OCI-LY3 (cell line): ENCODE measurements at regions not wholly inside any gene's neighbourhood (a gene's known extent, or its start where the extent isn't known, plus 50 kb on each side); places are given as distances from the start of the nearest gene placed in this dataset.

Experiments used
- H2AFZ ChIP-seq: fragments of 200-600, 300-600 bp; shearing (Covaris generic); 2 replicates; pipeline ENCODE4 v1.6.0; 2014; ENCODE audit warnings: antibody characterized with exemption, low read depth, low read length
- H3K27ac ChIP-seq: fragments of 200-600, 300-600 bp; sonication (generic); 2 replicates; pipeline ENCODE4 v1.5.1; 2014; ENCODE audit warnings: mild to moderate bottlenecking, low read length, moderate library complexity, mixed read lengths
- H3K27me3 ChIP-seq: fragments of 200-600, 300-600 bp; sonication (generic); 2 replicates; pipeline ENCODE4 v1.6.1; 2014; ENCODE audit warnings: low read depth, low read length, mixed read lengths
- H3K36me3 ChIP-seq: fragments of 200-600, 300-600 bp; sonication (generic); replicated peaks from 2 replicates; pipeline ENCODE3; 2014; ENCODE audit warnings: low read depth, low read length, mixed read lengths
- H3K4me1 ChIP-seq: fragments of 300-600, 200-600 bp; sonication (generic); 2 replicates; pipeline ENCODE4 v1.6.1; 2014; ENCODE audit warnings: low read length, mixed read lengths
- H3K4me2 ChIP-seq: fragments of 200-600, 300-600 bp; sonication (generic); 2 replicates; pipeline ENCODE4 v1.6.1; 2014; ENCODE audit warnings: low read length, mixed read lengths
- H3K4me3 ChIP-seq: fragments of 300-600, 200-600 bp; sonication (generic); 2 replicates; pipeline ENCODE4 v1.5.1; 2014; ENCODE audit warnings: antibody characterized with exemption, mild to moderate bottlenecking, low read length, moderate library complexity
- H3K79me2 ChIP-seq: fragments of 300-600, 200-600 bp; shearing (Covaris generic); 2 replicates; pipeline ENCODE4 v1.6.1; 2014; ENCODE audit warnings: mild to moderate bottlenecking, low read length, mixed read lengths
- H3K9ac ChIP-seq: fragments of 300-600, 200-600 bp; shearing (Covaris generic); 2 replicates; pipeline ENCODE4 v1.6.0; 2014; ENCODE audit warnings: mild to moderate bottlenecking, low read length, moderate library complexity
- H3K9me3 ChIP-seq: fragments of 200-600, 300-600 bp; shearing (Covaris generic); 2 replicates; pipeline ENCODE4 v1.6.1; 2014; ENCODE audit warnings: low read length, mixed read lengths; ENCODE audit not compliant: insufficient read depth
- H4K20me1 ChIP-seq: fragments of 200-600, 300-600 bp; sonication (generic); 2 replicates; pipeline ENCODE4 v1.6.1; 2016; ENCODE audit warnings: low read length, mixed read lengths; ENCODE audit not compliant: insufficient read depth
- EZH2phosphoT487 ChIP-seq: fragments of 200-600 bp; shearing (Covaris generic); IDR thresholded peaks from 2 replicates; pipeline ENCODE4 v1.6.1; 2018; ENCODE audit warnings: antibody characterized with exemption, mixed run types, low read depth
- TF ChIP-seq, protein P1 (sequence below): fragments of 200-600, 300-600 bp; sonication (generic); IDR thresholded peaks from 2 replicates; pipeline ENCODE4 v1.5.1; 2014; ENCODE audit warnings: antibody characterized with exemption, low read length, low read depth

DNA sequence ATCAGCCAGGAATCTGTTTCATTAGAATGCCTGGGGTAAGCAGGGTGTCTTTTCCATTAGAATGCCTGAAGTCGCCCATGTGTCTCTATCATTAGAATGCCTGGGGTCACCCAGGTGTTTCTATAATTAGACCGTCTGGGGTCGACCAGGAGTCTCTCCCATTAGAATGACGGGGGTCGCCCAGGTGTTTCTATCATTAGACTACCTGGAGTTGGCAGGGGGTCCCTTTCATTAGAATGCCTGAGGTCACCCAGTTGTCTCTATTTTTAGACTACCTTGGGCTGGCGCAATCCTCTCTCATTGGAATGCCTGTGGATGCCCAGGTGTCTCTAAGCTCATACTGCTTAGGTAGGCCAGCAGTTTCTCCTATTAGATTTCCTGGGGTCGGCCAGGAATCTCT is 1447.6 kb downstream of the UQCRFS1 start:
- no peak for TF ChIP-seq EZH2phosphoT487
- TF ChIP-seq, protein P1, sequence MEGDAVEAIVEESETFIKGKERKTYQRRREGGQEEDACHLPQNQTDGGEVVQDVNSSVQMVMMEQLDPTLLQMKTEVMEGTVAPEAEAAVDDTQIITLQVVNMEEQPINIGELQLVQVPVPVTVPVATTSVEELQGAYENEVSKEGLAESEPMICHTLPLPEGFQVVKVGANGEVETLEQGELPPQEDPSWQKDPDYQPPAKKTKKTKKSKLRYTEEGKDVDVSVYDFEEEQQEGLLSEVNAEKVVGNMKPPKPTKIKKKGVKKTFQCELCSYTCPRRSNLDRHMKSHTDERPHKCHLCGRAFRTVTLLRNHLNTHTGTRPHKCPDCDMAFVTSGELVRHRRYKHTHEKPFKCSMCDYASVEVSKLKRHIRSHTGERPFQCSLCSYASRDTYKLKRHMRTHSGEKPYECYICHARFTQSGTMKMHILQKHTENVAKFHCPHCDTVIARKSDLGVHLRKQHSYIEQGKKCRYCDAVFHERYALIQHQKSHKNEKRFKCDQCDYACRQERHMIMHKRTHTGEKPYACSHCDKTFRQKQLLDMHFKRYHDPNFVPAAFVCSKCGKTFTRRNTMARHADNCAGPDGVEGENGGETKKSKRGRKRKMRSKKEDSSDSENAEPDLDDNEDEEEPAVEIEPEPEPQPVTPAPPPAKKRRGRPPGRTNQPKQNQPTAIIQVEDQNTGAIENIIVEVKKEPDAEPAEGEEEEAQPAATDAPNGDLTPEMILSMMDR = no peak

DNA sequence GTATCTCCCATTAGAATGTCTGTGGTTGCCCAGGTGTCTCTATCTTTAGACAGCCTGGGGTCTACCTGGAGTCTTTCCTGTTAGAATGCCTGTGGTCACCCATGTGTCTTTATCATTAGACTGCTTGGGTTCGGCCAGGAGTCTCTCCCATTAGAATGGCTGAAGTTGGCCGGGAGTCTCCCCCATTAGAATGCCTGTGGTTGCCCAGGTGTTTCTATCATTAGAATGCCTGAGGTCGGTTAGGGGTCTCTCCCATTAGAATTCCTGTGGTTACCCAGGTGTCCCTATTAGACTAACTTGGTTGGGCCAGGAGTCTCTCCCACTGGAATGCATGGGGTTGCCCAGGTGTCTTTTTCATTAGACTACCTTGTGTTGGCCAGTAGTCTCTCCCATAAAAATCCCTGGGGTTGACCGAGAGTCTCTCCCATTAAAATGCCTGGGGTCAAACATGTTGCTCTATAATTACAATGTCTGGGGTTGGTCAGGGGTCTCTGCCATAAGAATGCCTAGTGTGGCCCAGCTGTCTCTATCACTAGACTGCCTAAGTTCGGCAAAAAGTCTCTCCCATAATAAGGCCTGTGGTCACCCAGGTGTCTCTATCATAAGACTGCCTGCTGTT is 1448.7 kb downstream of the UQCRFS1 start:
- Histone ChIP-seq H3K9ac (no peak overlapping the region), H3K9me3 (no peaks in the 10 kb centered on the region), H2AFZ (no peak overlapping the region), H3K79me2 (no peaks in the 10 kb centered on the region), H3K4me3 (no peak overlapping the region), H4K20me1 (no peaks in the 10 kb centered on the region), H3K36me3 (no peaks in the 10 kb centered on the region), H3K4me1 (no peaks in the 10 kb centered on the region), H3K27me3 (no peaks in the 10 kb centered on the region), H3K4me2 (no peak overlapping the region), H3K27ac (no peak overlapping the region)
- TF ChIP-seq EZH2phosphoT487 = no peak
- TF ChIP-seq, protein P1 = no peak

More for the DNA sequence above, 1447.6 kb downstream of the UQCRFS1 start:
- Histone ChIP-seq H3K9me3 (no peaks in the 10 kb centered on the region), H2AFZ (no peak overlapping the region), H3K36me3 (no peaks in the 10 kb centered on the region), H3K79me2 (no peaks in the 10 kb centered on the region), H3K9ac (no peak overlapping the region), H3K4me3 (no peak overlapping the region), H4K20me1 (no peaks in the 10 kb centered on the region), H3K4me2 (no peak overlapping the region), H3K27ac (no peak overlapping the region), H3K27me3 (no peaks in the 10 kb centered on the region), H3K4me1 (no peaks in the 10 kb centered on the region)

DNA sequence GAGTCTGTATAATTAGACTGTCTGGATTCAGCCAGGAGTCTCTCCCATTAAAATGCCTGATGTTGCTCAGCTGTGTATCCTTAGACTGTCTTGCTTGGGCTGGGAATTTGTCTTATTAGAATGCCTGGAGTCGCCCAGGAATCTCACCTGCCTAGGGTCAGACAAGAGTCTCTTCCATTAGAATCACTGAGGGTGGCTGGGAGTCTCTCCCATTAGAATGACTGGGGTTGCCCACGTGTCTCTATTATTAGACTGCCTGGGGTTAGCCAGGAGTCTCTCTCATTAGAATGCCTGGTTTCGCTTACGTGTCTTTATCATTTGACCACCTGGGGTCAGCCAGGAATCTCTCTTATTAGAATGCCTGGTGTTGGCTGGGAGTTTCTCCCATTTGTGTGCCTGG is 1450.0 kb downstream of the UQCRFS1 start:
- Histone ChIP-seq H3K4me2 (no peak overlapping the region), H3K4me3 (no peak overlapping the region), H3K27ac (no peak overlapping the region), H3K9me3 (no peaks in the 10 kb centered on the region), H3K27me3 (no peaks in the 10 kb centered on the region), H2AFZ (no peak overlapping the region), H3K9ac (no peak overlapping the region), H3K4me1 (no peaks in the 10 kb centered on the region), H3K36me3 (no peaks in the 10 kb centered on the region), H4K20me1 (no peaks in the 10 kb centered on the region), H3K79me2 (no peaks in the 10 kb centered on the region)
- no peak for TF ChIP-seq EZH2phosphoT487
- TF ChIP-seq, protein P1 = no peak

DNA sequence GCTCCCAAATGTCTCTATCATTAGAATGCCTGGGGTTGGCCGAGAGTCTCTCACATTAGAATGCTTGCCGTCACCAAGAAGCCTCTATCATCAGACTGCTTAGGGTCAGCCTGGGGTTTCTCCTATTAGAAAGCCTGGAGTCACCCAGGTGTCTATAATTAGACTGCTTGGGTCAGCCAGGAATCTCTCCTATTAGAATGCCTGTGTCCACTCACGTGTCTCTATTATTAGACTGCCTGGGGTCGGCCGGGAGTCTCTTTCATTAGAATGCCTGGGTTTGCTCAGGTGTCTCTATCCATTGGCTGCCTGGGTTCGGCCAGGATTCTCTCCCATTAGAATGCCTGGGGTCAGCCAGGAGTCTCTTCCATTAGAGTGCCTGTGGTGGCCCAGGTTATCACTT is 1453.1 kb downstream of the UQCRFS1 start:
- Histone ChIP-seq H3K4me1 (no peaks in the 10 kb centered on the region), H4K20me1 (no peaks in the 10 kb centered on the region), H3K4me3 (no peak overlapping the region), H3K36me3 (no peaks in the 10 kb centered on the region), H3K9me3 (no peaks in the 10 kb centered on the region), H3K9ac (no peak overlapping the region), H2AFZ (no peak overlapping the region), H3K79me2 (no peaks in the 10 kb centered on the region), H3K27ac (no peak overlapping the region), H3K27me3 (no peaks in the 10 kb centered on the region), H3K4me2 (no peak overlapping the region)
- no peak for TF ChIP-seq EZH2phosphoT487
- TF ChIP-seq, protein P1 = no peak
